KG1 (cell line): ENCODE measurements at regions not wholly inside any gene's neighbourhood (a gene's known extent, or its start where the extent isn't known, plus 50 kb on each side); places are given as distances from the start of the nearest gene placed in this dataset.
"Not testable (repeated sequence)": the region's sequence is repeated elsewhere in the genome, so short reads cannot be mapped to it uniquely, and the experiment has no call there.

Source experiments
- DNase-seq: peaks from one replicate; lab custom pipeline; 2025; lab: John Stamatoyannopoulos, UW

DNA sequence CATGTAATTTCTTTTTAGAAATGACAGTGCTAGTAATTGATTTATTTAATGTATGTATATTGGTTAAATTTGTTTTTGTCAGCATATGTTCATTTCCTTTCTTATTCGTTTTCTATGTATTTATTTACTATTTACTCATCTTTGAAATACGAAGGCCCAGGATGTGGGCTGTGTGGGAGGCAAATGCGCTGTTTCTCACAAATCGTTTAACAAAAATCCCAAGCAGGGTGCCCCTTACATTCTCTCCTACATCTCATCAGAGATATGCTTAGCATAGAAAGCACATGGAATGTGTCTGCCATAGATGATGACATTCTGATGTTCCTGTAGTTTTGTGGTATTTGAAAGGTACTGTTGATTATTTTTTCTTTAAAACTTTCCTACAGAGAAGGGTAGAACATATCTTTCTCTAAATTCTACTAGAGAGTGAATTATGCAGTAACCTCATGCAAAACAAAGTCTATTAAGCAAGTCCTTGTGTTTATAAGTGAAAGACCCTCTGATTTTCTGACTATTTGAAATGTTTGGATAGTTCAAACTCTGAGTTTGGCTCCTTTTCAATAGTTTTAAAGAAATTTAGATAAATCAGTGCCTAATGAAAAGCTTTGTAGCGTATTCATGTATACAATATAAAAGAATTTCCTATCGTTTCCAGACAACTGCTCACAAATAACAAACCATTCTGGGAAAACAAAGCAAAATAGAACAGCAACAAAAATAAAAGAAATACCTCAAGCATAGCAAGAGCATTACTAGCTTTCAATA, 111.1 kb upstream of the VGLL3 start:
- no peak for DNase-seq

DNA sequence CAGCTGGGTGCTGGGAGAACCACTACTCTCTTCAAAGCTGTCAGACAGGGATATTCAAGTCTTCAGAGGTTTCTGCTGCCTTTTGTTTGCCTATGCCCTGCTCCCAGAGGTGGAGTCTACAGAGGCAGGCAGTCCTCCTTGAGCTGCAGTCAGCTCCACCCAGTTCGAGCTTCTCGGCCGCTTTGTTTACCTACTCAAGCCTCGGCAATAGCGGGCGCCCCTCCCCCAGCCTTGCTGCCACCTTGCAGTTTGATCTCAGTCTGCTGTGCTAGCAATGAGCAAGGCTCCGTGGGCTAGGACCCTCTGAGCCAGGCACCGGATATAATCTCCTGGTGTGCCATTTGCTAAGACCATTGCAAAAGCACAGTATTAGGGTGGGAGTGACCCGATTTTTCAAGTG, 106.8 kb upstream of the VGLL3 start:
- DNase-seq, result not testable (repeated sequence)

DNA sequence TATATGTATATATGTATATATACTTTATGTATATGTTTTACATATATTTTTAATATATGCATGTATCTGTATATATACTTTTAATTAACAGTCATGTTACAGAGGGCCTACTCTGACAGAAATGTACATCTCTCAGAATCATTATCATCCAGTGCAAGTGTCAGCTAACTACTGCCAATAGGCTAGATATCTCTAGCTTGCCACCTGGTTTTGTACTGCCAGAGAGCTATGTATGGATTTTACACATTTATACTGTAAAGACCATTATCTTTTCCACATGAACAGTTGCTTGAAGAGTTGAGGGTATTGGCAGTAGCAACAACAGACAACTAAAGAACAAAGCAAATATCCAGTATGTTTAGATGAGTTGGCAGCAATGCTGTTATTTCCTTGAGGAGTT, 99.7 kb upstream of the VGLL3 start:
- no peak for DNase-seq

DNA sequence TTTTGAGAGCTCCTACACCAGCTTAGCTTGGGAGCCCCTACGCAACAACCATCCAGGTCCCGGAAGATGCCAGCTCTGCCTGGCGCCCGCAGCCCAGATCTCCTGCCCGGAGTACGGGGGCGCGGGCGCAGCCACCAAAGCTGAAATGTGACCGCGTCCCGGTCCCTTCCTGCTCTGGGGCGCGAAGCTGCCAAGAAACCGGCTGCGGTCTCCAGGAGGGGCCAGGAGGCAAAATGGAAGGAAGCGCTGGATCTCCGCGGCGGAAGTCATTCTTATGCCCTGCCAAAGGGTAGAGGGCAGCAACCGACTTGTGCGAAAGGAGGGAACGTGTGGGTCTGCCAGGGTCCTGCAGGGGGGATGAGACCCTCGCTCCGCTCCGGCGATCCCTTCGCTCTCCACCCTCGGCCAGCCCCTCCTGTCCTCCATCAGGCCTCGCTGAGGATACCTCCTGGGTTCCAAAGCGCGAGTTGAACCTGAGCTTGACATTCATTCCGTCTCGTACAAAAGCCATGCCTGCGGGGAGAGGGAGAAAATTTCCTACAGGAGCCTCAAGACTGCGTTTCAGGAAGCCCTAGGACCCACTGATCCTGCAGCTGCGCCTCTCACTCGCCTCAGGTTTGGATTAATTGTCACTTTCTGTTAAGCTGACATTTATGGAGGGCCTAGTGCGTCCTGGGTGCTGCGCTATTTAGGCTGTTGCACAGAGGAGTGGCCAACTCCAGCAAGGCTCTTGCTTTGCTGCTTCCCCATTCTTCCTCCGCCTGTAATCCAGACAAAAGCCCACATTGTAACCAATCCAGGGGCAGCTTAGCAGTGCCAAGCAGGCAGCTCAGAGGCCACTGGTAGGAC, 98.3 kb upstream of the VGLL3 start:
- no peak for DNase-seq

DNA sequence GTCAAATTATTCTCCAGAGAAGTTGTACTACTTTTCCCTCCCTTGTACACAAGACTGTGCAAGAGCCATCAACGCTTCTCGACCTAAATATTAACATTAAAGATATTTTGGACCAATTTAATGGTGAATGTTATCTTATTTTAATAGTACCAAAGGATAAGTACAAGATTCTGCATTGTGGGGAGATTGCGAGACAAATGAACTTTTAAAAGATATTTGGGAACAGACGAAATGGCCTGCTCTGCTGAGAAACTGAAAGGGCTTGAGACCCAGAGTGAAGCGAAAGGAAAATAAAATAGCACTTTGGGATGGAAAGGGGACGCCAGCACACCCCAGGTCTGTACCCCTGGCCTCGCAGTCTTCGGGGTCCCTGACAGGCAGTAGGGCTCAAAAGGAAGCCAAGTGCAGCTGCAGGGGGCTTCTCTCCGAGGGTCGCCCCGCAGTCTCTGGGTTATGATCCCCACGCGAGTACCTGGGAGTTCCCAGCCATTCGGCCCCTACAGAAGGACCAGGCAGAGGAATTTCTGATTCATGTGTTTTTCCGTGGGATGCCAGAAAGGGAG, 97.6 kb upstream of the VGLL3 start:
- peak; percentile 2 for DNase-seq

DNA sequence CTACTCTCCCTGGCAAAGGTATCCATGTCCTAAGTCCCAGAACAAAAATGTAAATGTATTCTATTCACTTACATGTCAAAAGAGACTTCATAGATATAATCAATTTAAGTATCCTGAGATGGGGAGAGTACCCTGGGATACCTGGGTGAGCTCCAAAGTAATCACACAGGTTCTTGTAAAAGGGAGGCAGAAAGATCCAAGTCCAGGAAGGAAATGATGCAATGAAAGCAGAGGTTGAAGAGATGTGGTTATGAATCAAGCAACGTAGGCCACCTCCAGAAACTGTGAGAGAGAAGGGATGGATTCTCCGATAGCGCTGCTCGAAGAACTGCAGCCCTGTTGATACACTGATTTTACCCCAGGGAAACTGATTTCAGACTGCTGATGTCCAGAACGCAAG, 93.9 kb upstream of the VGLL3 start:
- no peak for DNase-seq

DNA sequence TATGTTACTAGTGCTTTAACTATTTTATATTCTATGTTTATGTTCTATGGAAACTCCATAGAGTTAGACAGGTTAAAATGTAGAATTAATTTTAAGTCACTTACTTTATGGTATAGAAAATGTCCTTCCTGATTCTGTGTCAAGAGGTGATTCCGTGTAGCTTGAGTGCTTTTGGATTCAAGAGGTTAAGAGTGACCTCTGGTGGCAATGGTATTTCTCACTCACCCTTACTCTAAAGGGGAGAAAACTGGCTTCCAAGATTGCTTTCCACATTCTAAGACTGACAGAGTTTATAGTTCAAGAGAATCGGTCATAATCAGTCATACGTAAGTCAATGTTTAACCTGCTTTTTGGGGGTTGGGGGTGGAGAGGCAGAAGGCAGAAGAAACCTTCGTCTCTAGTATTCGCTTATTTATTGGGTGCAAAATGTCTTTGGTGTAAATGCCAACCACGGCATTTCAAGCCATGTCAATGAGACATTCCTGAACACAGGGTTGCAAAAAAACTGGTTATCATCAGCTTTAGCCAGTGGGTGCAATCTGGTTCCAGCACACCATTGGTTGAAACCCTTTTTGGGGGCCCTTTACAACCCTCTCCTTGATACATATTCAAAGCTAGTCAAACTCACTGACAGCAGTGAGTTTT, 92.0 kb upstream of the VGLL3 start:
- DNase-seq, result peak; percentile 6

DNA sequence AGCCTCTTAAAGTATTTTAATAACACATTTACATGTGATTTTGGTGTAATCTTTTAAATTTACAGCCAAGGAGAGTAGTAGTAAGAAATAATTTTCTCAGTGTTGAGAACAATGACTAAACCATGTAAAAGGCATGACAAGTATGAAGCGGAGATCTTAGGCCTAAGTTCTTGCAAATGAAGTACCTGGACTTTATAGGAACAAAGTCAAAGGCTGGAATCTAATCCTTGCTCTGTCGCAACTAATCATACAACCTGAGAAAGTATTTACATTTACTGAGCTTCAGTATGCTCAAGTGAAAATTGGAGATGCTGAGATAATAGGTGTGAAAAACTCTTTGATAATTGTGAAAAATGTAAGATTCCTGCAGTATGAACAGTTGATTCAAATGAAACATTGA, 86.4 kb upstream of the VGLL3 start:
- no peak for DNase-seq

DNA sequence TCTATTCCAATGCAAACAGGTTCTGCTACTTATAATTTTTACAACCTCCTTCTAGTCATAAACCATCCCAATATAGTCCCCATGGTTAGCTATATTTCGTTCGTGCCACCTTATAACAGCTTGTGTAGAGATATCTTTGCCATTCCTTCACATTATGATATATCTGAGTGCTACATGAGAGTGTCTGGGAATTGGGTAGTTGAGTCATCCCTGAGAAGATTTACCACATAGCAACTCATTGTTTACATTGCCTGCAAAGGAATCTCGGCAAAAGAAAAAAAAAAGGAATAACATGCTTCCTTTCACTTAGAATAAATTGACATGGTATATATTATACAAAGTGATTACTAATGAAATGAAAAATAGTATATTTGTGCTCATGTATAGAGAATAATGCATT, 86.0 kb upstream of the VGLL3 start:
- no peak for DNase-seq

DNA sequence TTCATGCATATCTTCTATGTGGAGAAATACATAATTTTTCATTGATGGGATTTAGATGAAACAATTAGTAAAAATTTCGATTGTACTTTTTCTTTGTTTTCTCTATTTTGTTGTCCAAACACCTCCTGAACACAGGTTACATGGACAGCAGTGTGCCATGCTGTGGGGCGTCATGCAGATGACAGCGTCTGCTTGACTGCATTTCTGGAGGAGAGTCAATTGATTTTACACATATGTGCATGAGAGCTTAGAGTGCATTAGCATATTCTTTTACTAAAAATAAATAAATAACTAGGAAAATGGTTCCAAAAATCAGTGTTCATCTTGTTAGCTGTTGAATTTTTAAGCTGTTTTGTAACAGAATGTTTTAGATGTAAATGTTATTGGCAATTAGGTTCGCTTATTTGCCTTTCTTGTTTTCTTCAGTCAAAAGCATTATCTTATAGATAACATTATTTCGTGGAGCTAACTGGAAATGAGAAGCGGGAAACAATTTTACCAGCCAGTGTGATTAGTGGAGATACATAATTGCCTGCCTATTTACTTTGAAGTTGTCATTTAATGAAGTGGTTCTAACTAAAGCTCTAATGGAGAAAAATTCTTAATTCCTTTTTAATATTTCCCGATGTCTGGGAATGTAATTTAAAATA, 82.7 kb upstream of the VGLL3 start:
- no peak for DNase-seq

DNA sequence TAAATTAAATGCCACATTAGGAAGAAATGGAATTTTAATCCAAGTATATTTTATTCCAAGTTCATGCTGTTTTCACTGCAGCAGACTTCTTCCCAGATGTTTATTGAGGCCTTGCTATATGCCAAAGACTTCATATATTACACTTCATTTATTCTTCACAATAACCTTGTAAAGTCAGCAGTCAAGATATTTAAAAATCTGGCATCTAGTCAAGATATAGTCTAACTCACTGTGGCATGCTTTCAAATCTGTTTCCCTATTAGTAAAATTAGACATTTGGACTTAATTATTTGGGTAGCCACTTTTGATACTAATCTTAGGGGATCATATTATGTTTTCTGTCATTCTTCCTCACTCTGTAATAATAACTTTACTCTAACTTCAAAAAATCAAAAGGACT, 81.5 kb upstream of the VGLL3 start:
- no peak for DNase-seq

DNA sequence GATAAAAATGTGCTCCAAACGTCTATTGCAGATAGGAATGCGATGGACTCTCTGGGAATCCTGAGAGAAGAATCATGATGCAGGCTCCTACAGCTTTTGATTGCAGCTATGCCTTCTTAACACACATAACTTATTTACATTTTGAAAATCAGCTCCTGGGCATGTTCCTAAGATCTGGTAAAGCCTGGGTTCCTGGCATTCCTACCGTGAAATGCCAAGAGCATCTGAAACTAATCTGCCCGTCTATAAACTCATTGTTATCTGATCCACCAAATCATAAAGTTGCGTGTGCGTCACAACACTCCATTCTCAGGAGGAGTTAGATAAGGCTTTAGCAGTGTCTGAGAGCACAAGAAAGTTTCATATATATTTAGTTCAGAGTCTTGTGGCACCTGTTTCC, 79.0 kb upstream of the VGLL3 start:
- no peak for DNase-seq

DNA sequence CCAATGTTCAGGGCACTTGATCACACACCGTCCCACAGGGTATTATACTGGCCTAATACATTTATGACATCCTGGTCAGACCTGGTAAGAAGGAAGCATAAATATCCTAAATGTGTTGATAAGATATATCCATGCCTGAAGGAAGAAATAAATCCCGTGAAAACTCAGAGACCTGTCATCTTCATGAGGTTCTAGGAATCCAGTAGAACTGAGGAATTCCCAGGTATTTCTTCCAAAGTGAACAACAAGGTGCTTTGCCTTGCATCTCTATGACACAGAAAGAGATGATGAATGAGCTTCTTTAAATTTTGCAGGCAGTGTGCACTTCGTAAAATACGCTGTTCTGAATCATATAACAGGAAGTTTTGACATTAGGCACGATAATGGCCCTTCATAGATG, 78.1 kb upstream of the VGLL3 start:
- DNase-seq, result no peak

DNA sequence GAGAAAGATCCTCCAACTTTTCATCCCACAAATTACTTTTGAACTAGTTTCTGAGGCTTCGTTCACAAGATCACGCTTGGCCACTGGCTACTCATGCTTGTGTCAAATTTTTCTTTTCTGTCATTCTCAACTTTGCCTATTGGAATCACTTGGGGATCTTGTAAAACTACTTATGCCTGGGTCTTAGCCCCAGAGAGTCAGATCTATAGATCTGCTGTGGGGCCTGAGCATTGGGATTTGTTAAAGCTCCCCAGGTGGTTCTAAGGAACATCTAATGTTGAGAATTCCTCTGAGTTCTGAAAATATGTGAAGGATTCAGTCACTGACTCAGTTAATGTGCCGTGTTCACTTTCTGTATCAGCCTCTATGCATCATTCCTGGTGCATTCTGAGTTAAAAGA, 71.7 kb upstream of the VGLL3 start:
- no peak for DNase-seq

DNA sequence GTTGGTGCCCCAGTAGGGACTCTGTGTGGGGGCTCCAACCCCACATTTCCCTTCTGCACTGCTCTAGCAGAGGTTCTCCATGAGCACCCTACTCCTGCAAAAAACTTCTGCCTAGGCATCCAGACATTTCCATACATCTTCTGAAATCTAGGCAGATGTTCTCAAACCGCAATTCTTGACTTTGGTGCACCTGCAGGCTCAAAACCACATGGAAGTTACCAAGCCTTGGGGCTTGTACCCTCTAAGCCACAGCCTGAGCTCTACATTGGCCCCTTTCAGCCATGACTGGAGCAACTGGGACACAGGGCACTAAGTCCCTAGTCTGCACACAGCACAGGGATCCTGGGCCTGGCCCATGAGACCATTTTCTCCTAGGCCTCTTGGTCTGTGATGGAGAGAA, 66.5 kb upstream of the VGLL3 start:
- DNase-seq, result no peak

DNA sequence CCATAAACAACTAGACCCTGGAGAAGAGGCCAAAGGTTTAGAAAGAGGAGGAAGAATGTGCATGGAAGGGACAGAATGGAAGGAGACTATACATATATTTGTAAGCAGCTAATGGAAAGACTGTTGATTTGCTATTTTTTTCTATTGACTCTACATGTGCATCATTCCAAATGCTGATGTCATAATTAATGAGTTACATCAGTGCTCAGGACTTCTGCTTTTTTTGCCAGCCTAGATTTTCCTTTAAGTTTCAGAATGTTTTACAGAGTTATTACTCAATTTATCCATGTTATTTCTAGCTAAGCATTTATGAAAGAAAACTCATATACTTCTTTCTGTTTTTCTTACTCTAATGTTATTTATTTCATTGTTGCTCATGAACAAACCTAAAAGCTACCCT, 62.6 kb upstream of the VGLL3 start:
- DNase-seq, result no peak

DNA sequence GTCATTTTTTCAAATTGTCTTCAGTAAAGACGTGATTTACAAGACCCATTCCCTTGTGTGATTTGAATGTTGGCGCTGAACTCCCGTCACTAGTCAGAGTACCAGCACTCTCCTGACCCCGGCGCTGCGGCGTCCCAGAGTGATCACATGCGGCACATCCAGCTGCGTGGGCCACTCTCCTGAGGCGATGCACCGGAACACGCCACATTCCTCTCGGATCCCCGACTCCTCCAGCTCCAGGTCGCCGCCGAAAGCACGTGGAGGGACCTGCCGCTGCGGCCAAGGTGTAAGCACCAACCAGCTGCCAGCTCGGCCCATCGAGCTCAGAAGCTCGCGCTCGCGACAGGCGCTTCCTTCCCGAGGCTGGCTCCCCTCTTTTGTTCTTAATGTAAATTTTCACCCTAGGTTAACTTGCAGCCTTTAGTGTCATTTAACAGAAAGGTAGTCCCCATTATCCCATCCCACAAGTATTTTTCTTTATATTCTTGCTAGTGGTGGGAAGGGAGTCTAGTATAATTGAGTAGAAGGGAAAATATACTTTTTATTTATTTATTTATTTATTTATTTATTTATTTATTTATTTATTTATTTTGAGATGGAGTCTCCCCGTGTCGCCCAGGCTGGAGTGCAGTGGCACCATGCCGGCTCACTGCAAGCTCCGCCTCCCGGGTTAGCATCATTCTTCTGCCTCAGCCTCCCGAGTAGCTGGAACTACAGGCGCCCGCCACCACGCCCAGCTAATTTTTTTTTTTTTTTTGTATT, 61.7 kb upstream of the VGLL3 start:
- no peak for DNase-seq

DNA sequence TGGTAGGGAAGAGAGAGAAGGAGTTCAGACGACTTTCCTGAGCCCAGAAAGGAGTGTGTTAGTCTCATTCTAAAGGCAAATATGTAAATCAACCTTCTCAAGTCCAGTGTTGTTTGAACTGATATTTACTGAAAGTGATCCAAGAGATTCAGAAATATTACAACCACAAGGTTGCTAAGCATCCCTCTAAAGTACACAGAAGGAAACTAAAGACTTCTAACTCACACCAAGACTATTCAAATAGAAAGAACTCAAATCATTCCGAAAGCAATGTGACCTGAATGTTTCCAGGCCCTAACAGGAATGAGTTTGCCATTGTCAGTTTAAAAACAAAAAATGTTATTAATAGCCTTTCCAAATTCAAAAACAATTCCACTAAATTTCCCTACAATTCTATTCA, 56.9 kb upstream of the VGLL3 start:
- DNase-seq, result no peak

DNA sequence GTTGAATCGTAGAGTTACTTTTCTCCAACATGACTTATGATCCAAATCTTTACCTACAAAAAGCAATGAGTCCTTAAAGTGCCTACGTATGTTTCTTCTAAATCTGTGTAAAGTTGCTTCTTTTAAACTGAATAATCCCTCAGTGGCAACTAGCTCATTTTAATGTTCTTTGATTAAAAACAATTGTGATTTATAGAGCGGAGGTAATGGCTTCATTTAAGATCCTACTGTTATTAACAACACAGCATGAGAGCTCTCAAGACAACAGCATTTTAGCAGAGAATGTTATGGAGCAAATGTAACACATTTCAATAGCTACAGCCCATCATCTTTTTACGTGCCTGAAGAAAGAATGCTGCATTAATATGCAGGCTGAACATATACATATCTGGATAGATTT, 55.3 kb upstream of the VGLL3 start:
- DNase-seq, result no peak

DNA sequence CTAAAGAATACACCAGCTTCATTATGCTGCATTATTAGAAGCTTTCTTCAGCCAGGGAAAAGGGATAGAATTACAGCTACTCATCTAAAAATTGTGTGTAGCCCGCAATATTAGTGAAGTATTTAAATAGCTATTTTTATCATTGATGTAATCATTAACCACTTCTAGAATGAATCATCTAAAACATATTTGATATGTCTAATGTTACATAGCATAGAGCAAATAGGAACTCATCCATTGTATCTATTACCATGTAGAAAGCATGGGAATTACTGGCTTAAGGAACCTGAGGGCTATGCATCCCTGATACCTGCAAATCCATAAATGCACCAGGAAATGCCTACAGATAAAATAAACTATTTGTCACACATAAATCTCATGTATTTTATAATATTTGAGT, 54.5 kb upstream of the VGLL3 start:
- DNase-seq, result no peak

DNA sequence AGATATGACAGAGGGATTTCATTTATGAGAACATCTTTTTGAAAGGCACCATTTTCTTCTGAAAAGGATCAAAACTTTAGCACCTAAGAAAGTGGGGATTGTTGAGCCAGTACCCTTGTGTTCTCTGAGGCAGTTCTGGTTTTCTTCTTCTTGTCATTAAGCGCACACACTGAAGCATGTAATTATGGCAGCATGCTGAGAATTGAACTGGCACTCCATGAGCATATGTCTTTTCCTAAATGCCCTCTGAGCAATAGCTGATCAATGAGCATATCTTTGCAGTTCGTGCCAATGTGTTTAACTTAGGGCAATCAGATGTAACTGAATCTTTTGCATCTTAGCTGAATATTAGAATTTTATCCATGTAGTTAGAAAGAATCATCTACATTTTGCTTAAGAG, 53.9 kb upstream of the VGLL3 start:
- DNase-seq, result no peak

DNA sequence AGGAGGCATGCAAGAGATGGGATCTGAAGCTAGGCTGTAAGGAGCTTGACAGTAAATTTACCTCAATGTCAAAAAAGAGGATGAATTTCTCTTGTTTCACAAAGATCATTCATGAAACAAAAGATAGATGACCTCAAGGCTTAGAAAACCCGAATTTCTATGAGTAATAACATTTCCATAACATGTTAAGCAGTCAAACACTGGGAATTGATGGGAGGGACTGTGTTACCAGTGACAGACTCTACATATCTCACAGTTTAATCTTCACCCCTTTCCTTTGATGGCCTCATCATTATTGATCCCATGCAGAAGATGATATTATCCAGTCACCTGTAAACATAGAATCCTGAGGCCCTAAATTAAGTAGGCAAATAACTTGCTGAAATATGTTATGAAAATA, 53.5 kb upstream of the VGLL3 start:
- no peak for DNase-seq
